HG03342 (cell line): ENCODE measurements at regions not wholly inside any gene's neighbourhood (a gene's known extent, or its start where the extent isn't known, plus 50 kb on each side); places are given as distances from the start of the nearest gene placed in this dataset.
A peak's percentile ranks its signal among the peaks of the same experiment; 100 is the strongest.
"Not testable (repeated sequence)": the region's sequence is repeated elsewhere in the genome, so short reads cannot be mapped to it uniquely, and the experiment has no call there.

Source experiments
- ATAC-seq: cut with Tn5 transposase; IDR thresholded peaks from one replicate; pipeline ENCODE4 v1.9.1; 2021; ENCODE audit warnings: mild to moderate bottlenecking, moderate library complexity; ENCODE audit not compliant: unreplicated experiment

GRCh38 chr18:1624612-1625011 is 719.9 kb downstream of the ADCYAP1 start:
- ATAC-seq, result no peak

- no peak for ATAC-seq
These were observed 722.8 kb downstream of the ADCYAP1 start for GRCh38 chr18:1627494-1627893.

GRCh38 chr18:1648712-1649111 is 744.0 kb downstream of the ADCYAP1 start:
- ATAC-seq, result no peak

DNA sequence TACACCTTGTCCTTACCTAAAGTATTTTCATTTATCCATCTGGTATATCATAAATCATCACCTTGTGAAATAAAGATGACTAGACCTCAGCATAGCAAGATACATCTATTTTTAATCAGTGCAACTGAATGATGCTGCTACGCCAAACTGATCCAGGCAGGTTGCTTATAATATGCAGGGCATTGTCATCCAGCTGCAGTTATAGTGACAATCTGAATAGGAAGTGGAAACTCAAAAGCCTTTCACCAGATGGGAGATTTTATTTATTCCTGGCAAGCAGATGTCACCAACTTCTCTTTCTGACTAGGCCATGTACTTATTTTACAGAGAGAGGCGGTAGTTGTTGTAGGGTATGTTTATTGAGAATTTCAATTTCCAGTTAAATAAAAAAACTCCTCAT is 747.3 kb downstream of the ADCYAP1 start:
- ATAC-seq, result no peak

GRCh38 chr18:1653873-1654272 is 749.2 kb downstream of the ADCYAP1 start:
- no peak for ATAC-seq

DNA sequence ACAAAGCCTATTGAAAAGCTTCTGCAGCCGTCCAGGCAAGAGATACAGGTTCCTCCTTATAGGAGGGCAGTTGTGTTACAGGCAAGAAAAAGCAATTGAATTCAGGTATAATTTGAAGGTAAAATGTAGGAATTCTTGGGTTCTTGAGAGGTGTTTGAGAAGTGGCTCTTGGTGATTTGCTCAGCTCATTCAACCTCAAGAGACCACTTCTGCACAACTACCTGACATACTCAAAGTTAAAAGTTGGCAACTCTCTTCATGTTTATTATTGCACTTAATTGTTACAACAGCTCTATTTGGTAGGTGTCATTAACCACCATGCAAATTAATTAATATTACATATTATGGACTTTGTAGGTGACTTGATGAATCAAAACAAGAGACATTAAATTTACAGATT is 753.2 kb downstream of the ADCYAP1 start:
- no peak for ATAC-seq

GRCh38 chr18:1658908-1659566 is 754.4 kb downstream of the ADCYAP1 start:
- ATAC-seq, result no peak

GRCh38 chr18:1663879-1664705 is 759.4 kb downstream of the ADCYAP1 start:
- peak; percentile 84 for ATAC-seq

GRCh38 chr18:1665079-1665478 is 760.4 kb downstream of the ADCYAP1 start:
- ATAC-seq, result no peak

GRCh38 chr18:1668279-1668678 is 763.6 kb downstream of the ADCYAP1 start:
- ATAC-seq, result no peak

GRCh38 chr18:1671710-1672109 is 767.0 kb downstream of the ADCYAP1 start:
- ATAC-seq, result not testable (repeated sequence)

- ATAC-seq, result no peak
These were observed 771.7 kb downstream of the ADCYAP1 start for GRCh38 chr18:1676387-1676786.

DNA sequence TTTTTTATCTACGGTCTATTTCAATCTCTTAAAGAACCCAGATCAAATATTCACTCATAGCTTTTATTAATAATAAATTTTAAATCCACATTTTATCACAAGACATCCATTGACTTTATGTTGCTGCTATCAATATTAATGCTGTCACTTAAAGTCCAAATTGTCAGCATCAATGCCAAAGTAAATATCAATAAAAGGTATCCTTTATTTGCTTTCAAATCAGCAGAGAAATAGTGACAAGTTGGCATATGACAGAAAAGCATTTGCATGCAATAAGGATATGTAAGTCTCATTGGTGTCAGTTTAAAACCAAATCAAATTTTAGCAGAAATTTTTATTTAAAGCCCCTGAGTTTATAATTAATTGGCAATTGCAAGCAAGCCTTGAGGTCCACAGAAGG is 775.4 kb downstream of the ADCYAP1 start:
- ATAC-seq, result no peak

DNA sequence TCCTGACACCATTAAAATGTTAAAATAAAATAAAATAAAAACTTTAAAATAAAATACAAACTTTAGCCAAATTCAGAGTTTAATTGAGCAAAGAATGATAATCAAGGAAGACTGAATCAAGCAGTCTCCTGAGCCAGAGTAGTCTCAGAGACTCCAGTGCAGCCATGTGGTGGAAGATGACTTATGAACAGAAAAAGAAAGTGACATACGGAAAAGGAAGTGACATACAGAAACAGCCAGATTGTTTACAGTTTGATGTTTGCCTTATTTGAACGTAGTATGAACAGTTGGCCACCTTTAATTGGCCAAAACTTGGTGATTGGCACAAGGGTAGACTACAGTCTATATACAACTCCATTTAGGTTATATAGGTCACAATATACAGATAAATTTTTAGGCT is 787.2 kb downstream of the ADCYAP1 start:
- ATAC-seq, result no peak

GRCh38 chr18:1708006-1708405 is 803.3 kb downstream of the ADCYAP1 start:
- ATAC-seq, result no peak

DNA sequence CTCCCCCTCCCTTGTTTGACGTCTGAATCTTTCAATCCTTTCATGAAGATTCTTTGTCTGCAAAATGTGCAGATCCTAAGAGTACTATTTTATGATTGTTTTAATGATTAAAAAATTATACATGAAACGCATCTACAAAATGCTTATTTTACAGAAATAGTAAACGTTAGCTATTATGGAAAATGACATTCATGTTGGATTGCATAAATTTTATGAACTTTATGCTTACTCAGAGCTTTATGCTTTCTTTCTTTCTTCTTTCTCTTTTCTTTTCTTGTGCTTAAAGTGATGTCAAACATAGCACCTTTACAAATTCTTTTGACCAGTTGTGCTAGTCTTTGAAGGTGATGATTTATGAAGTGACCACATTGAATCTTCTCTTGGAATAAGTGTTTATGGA is 805.4 kb downstream of the ADCYAP1 start:
- ATAC-seq, result no peak

DNA sequence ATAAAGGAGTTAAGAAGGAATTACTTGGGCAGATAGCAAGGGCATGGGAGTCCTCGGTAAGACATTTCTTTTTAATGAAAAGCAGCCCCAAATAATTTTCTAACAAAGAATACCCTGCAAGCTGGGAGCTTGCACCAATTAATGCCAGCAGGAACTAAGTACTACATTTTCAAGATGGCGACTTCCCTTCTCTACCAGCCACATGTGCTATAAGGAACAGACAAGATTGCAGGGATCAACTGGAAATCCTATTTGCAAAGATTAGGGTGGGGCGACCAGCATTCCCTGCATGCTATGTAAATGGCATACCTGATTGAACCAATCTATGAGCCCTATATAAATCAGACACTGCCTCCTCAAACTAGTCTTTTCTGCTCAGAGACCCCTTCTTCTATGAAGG is 827.5 kb downstream of the ADCYAP1 start:
- no peak for ATAC-seq

DNA sequence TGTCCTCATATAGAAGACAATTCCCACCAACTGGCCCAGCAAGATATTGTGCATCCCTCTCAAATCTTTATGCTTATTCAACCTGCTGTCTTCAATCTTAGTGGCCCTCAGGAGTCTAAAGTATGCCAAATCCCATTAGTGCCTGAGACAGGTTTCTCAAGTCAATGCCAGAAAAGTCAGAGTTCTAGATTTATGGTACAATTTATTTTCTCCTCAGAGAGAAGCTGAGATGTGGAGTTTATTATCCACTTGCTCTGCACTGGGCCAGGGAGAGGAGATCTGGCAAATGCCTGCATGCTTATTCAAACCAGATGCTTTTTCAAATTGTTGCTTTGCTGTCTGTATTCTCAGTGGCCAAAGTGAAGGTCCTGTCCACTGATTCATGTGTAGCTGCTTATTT is 825.2 kb downstream of the METTL4 start:
- ATAC-seq, result no peak

GRCh38 chr18:1751249-1751648 is 820.1 kb downstream of the METTL4 start:
- ATAC-seq, result no peak

- ATAC-seq, result no peak
These were observed 810.4 kb downstream of the METTL4 start for GRCh38 chr18:1760901-1761300.

DNA sequence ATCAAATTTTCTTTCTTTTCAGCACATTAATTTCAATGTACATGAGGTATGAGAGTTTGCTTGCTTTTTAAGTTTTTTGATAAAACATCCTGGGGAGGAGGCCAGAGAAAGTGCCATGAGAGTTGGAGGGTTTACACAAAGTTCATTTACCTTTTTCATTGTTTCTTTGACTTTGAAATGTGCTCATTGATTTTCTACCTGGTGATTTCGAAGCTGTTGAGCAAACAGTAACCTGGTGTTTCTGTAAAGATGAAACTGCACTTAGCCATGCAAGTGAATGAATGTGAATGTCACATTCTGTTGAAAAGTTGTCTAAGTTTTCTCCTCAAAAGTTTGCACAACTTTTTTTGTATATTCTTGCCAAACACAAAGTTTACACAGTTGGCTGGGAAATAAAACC is 797.0 kb downstream of the METTL4 start:
- ATAC-seq, result no peak

DNA sequence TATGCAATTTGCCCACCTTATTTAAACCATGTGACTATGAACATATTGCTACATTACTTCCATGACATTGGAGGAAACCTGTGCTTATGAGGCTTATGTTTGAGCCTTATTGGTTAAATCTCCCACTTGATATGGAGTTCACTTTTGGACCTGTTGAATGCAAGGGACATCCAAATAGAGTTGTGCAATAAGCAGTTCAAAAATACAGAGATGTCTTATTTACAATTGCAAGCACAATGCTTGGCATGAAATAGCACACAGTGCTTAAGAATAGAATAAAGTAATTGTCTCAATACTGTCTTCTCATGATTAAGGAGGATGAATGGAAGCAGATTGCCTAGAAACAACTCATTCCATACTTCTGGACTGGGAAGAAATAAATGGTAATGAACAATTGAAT is 793.5 kb downstream of the METTL4 start:
- ATAC-seq, result no peak
